ENCODE measurements at regions not wholly inside any gene's neighbourhood (a gene's known extent, or its start where the extent isn't known, plus 50 kb on each side); places are given as distances from the start of the nearest gene placed in this dataset.

GRCh38 chr20:37598575-37599342 lies 71.1 kb upstream of the BLCAP start:
- 62% methylated on average over 8 of the region's 10 CpGs for WGBS (ENCODE audit: insufficient coverage)
- no peak overlapping the region for H3K27ac ChIP-seq (ENCODE audit: insufficient read depth in 1 of 2, low read depth in 1 of 2, low read length in 2 of 2, poor library complexity in 1 of 2, severe bottlenecking in 2 of 2)
- no peaks in the 10 kb centered on the region for H3K9me3 ChIP-seq (ENCODE audit: control extremely low read depth in 1 of 5, control insufficient read depth in 4 of 5, insufficient read depth in 2 of 5, low read depth in 1 of 5, low read length in 4 of 5)
- no peaks in the 10 kb centered on the region for H3K36me3 ChIP-seq (ENCODE audit: control insufficient read depth in 4 of 4, insufficient read depth in 4 of 4, low read length in 3 of 4)
- DNase-seq: no peak
- H3K4me3 ChIP-seq (ENCODE audit: control insufficient read depth in 1 of 7, extremely low read depth in 1 of 7, insufficient read depth in 4 of 7, low read depth in 2 of 7, low read length in 6 of 7): no peak overlapping the region
- CTCF ChIA-PET: interaction anchor here (1.9 kb wide), 1 partner anchor 34 kb away, joined by 7 read pairs; no protein-coding TSS in a partner anchor
- POLR2A ChIA-PET: no interaction called here
- peaks cover 7 to 55% (median 19%) of the 10 kb centered on the region in 5 experiments for H3K27me3 ChIP-seq (replicated peaks in 2 of 5; ENCODE audit: control insufficient read depth in 4 of 5, insufficient read depth in 5 of 5, low read length in 4 of 5)
- H3K4me1 ChIP-seq (ENCODE audit: control extremely low read depth in 1 of 4, control insufficient read depth in 4 of 4, insufficient read depth in 4 of 4, low read length in 3 of 4): peaks cover 0 to 11% (median 0%) of the 10 kb centered on the region in 4 experiments

GRCh38 chr20:37598100-37598543 lies 70.4 kb upstream of the BLCAP start:
- no peak overlapping the region for H3K4me3 ChIP-seq (ENCODE audit: control insufficient read depth in 1 of 7, extremely low read depth in 1 of 7, insufficient read depth in 4 of 7, low read depth in 2 of 7, low read length in 6 of 7)
- H3K27me3 ChIP-seq (replicated peaks in 2 of 5; ENCODE audit: control insufficient read depth in 4 of 5, insufficient read depth in 5 of 5, low read length in 4 of 5): peaks cover 7 to 55% (median 19%) of the 10 kb centered on the region in 5 experiments
- WGBS (ENCODE audit: insufficient coverage): 1% methylated on average over 13 of the region's 24 CpGs
- peaks cover 0 to 11% (median 0%) of the 10 kb centered on the region in 4 experiments for H3K4me1 ChIP-seq (ENCODE audit: control extremely low read depth in 1 of 4, control insufficient read depth in 4 of 4, insufficient read depth in 4 of 4, low read length in 3 of 4)
- H3K9me3 ChIP-seq (ENCODE audit: control extremely low read depth in 1 of 5, control insufficient read depth in 4 of 5, insufficient read depth in 2 of 5, low read depth in 1 of 5, low read length in 4 of 5): no peaks in the 10 kb centered on the region
- no peak overlapping the region for H3K27ac ChIP-seq (ENCODE audit: insufficient read depth in 1 of 2, low read depth in 1 of 2, low read length in 2 of 2, poor library complexity in 1 of 2, severe bottlenecking in 2 of 2)
- POLR2A ChIA-PET: no interaction called here
- CTCF ChIA-PET: no interaction called here
- H3K36me3 ChIP-seq (ENCODE audit: control insufficient read depth in 4 of 4, insufficient read depth in 4 of 4, low read length in 3 of 4): no peaks in the 10 kb centered on the region
- DNase-seq: peak in 1 of 3 donors; percentile 23

- Histone ChIP-seq H3K27ac (ENCODE audit: insufficient read depth in 1 of 2, low read depth in 1 of 2, low read length in 2 of 2, poor library complexity in 1 of 2, severe bottlenecking in 2 of 2) (no peak overlapping the region), H3K9me3 (ENCODE audit: control extremely low read depth in 1 of 5, control insufficient read depth in 4 of 5, insufficient read depth in 2 of 5, low read depth in 1 of 5, low read length in 4 of 5) (no peaks in the 10 kb centered on the region), H3K4me3 (ENCODE audit: control insufficient read depth in 1 of 7, extremely low read depth in 1 of 7, insufficient read depth in 4 of 7, low read depth in 2 of 7, low read length in 6 of 7) (no peak overlapping the region), H3K4me1 (ENCODE audit: control extremely low read depth in 1 of 4, control insufficient read depth in 4 of 4, insufficient read depth in 4 of 4, low read length in 3 of 4) (peaks cover 0 to 11% (median 0%) of the 10 kb centered on the region in 4 experiments), H3K36me3 (ENCODE audit: control insufficient read depth in 4 of 4, insufficient read depth in 4 of 4, low read length in 3 of 4) (no peaks in the 10 kb centered on the region), H3K27me3 (replicated peaks in 2 of 5; ENCODE audit: control insufficient read depth in 4 of 5, insufficient read depth in 5 of 5, low read length in 4 of 5) (peaks cover 7 to 61% (median 19%) of the 10 kb centered on the region in 5 experiments)
- no peak for DNase-seq
- CTCF ChIA-PET: no interaction called here
- POLR2A ChIA-PET: no interaction called here
- WGBS (ENCODE audit: insufficient coverage): 90% methylated on average over 5 of the region's 9 CpGs
Measured at GRCh38 chr20:37596890-37597536, 69.3 kb upstream of the BLCAP start.

GRCh38 chr20:37596168-37596567 lies 68.5 kb upstream of the BLCAP start:
- H3K4me3 ChIP-seq (ENCODE audit: control insufficient read depth in 1 of 7, extremely low read depth in 1 of 7, insufficient read depth in 4 of 7, low read depth in 2 of 7, low read length in 6 of 7): no peak overlapping the region
- H3K36me3 ChIP-seq (ENCODE audit: control insufficient read depth in 4 of 4, insufficient read depth in 4 of 4, low read length in 3 of 4): no peaks in the 10 kb centered on the region
- peaks cover 7 to 59% (median 19%) of the 10 kb centered on the region in 5 experiments for H3K27me3 ChIP-seq (replicated peaks in 2 of 5; ENCODE audit: control insufficient read depth in 4 of 5, insufficient read depth in 5 of 5, low read length in 4 of 5)
- no peak overlapping the region for H3K27ac ChIP-seq (ENCODE audit: insufficient read depth in 1 of 2, low read depth in 1 of 2, low read length in 2 of 2, poor library complexity in 1 of 2, severe bottlenecking in 2 of 2)
- no peak for DNase-seq
- H3K9me3 ChIP-seq (ENCODE audit: control extremely low read depth in 1 of 5, control insufficient read depth in 4 of 5, insufficient read depth in 2 of 5, low read depth in 1 of 5, low read length in 4 of 5): no peaks in the 10 kb centered on the region
- ChIA-PET POLR2A (no interaction called here), CTCF (no interaction called here)
- peaks cover 0 to 11% (median 0%) of the 10 kb centered on the region in 4 experiments for H3K4me1 ChIP-seq (ENCODE audit: control extremely low read depth in 1 of 4, control insufficient read depth in 4 of 4, insufficient read depth in 4 of 4, low read length in 3 of 4)
- WGBS (ENCODE audit: insufficient coverage): 96% methylated on average over 5 of the region's 5 CpGs

GRCh38 chr20:37593710-37594109 lies 66.0 kb upstream of the BLCAP start:
- Histone ChIP-seq H3K36me3 (ENCODE audit: control insufficient read depth in 4 of 4, insufficient read depth in 4 of 4, low read length in 3 of 4) (no peaks in the 10 kb centered on the region), H3K9me3 (ENCODE audit: control extremely low read depth in 1 of 5, control insufficient read depth in 4 of 5, insufficient read depth in 2 of 5, low read depth in 1 of 5, low read length in 4 of 5) (no peaks in the 10 kb centered on the region), H3K27me3 (replicated peaks in 2 of 5; ENCODE audit: control insufficient read depth in 4 of 5, insufficient read depth in 5 of 5, low read length in 4 of 5) (peaks cover 2 to 40% (median 17%) of the 10 kb centered on the region in 5 experiments), H3K4me3 (ENCODE audit: control insufficient read depth in 1 of 7, extremely low read depth in 1 of 7, insufficient read depth in 4 of 7, low read depth in 2 of 7, low read length in 6 of 7) (no peak overlapping the region), H3K4me1 (ENCODE audit: control extremely low read depth in 1 of 4, control insufficient read depth in 4 of 4, insufficient read depth in 4 of 4, low read length in 3 of 4) (peaks cover 0 to 1% (median 0%) of the 10 kb centered on the region in 4 experiments), H3K27ac (ENCODE audit: insufficient read depth in 1 of 2, low read depth in 1 of 2, low read length in 2 of 2, poor library complexity in 1 of 2, severe bottlenecking in 2 of 2) (no peak overlapping the region)
- 92% methylated on average over 3 of the region's 4 CpGs for WGBS (ENCODE audit: insufficient coverage)
- CTCF ChIA-PET: interaction anchor here (0.6 kb wide), 1 partner anchor 9 kb away, joined by 3 read pairs; no protein-coding TSS in a partner anchor
- no peak for DNase-seq
- POLR2A ChIA-PET: no interaction called here

- H3K27me3 ChIP-seq (replicated peaks in 2 of 5; ENCODE audit: control insufficient read depth in 4 of 5, insufficient read depth in 5 of 5, low read length in 4 of 5): peaks cover 0 to 20% (median 4%) of the 10 kb centered on the region in 5 experiments
- 87% methylated on average over 9 of the region's 10 CpGs for WGBS (ENCODE audit: insufficient coverage)
Measured at GRCh38 chr20:37590938-37591490, 63.3 kb upstream of the BLCAP start.

GRCh38 chr20:37586078-37586477 lies 58.4 kb upstream of the BLCAP start:
- ChIA-PET CTCF (no interaction called here), POLR2A (no interaction called here)
- Histone ChIP-seq H3K9me3 (ENCODE audit: control extremely low read depth in 1 of 5, control insufficient read depth in 4 of 5, insufficient read depth in 2 of 5, low read depth in 1 of 5, low read length in 4 of 5) (peaks cover 0 to 12% (median 4%) of the 10 kb centered on the region in 5 experiments), H3K4me3 (ENCODE audit: control insufficient read depth in 1 of 7, extremely low read depth in 1 of 7, insufficient read depth in 4 of 7, low read depth in 2 of 7, low read length in 6 of 7) (no peak overlapping the region), H3K36me3 (ENCODE audit: control insufficient read depth in 4 of 4, insufficient read depth in 4 of 4, low read length in 3 of 4) (no peaks in the 10 kb centered on the region), H3K27ac (ENCODE audit: insufficient read depth in 1 of 2, low read depth in 1 of 2, low read length in 2 of 2, poor library complexity in 1 of 2, severe bottlenecking in 2 of 2) (no peak overlapping the region), H3K27me3 (replicated peaks in 2 of 5; ENCODE audit: control insufficient read depth in 4 of 5, insufficient read depth in 5 of 5, low read length in 4 of 5) (peaks cover 0 to 16% (median 6%) of the 10 kb centered on the region in 5 experiments), H3K4me1 (ENCODE audit: control extremely low read depth in 1 of 4, control insufficient read depth in 4 of 4, insufficient read depth in 4 of 4, low read length in 3 of 4) (no peaks in the 10 kb centered on the region)
- WGBS (ENCODE audit: insufficient coverage): 100% methylated on average over 1 of the region's 2 CpGs
- no peak for DNase-seq

More at GRCh38 chr20:37590938-37591490, 63.3 kb upstream of the BLCAP start:
- Histone ChIP-seq H3K27ac (ENCODE audit: insufficient read depth in 1 of 2, low read depth in 1 of 2, low read length in 2 of 2, poor library complexity in 1 of 2, severe bottlenecking in 2 of 2) (no peak overlapping the region), H3K4me3 (ENCODE audit: control insufficient read depth in 1 of 7, extremely low read depth in 1 of 7, insufficient read depth in 4 of 7, low read depth in 2 of 7, low read length in 6 of 7) (no peak overlapping the region), H3K9me3 (ENCODE audit: control extremely low read depth in 1 of 5, control insufficient read depth in 4 of 5, insufficient read depth in 2 of 5, low read depth in 1 of 5, low read length in 4 of 5) (peaks cover 0 to 6% (median 1%) of the 10 kb centered on the region in 5 experiments), H3K4me1 (ENCODE audit: control extremely low read depth in 1 of 4, control insufficient read depth in 4 of 4, insufficient read depth in 4 of 4, low read length in 3 of 4) (no peaks in the 10 kb centered on the region), H3K36me3 (ENCODE audit: control insufficient read depth in 4 of 4, insufficient read depth in 4 of 4, low read length in 3 of 4) (no peaks in the 10 kb centered on the region)
- ChIA-PET POLR2A (no interaction called here), CTCF (no interaction called here)
- no peak for DNase-seq
